ENCODE measurements at regions not wholly inside any gene's neighbourhood (a gene's known extent, or its start where the extent isn't known, plus 50 kb on each side); places are given as distances from the start of the nearest gene placed in this dataset.
"Not testable (repeated sequence)": the region's sequence is repeated elsewhere in the genome, so short reads cannot be mapped to it uniquely, and the experiment has no call there.

DNA sequence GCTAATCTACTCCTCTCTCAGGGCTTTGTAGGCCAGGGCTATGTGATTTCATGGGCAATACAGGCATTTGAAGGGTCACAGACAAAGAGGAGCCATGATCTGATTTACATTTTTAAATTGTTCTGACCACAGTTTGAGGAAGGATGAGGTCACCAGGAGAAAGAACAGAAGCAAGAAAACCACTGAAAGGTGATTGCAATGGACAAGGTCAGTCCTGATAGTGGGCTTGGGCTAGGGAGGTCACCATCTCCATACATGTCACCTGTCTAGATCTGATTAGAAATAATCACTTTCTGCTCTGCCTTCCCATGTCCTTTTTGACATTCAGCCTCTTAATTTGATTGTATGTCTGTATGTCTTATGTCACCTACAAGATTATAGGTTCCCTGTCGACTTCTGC, 248.9 kb upstream of the CWC22 start:
- DNase-seq (ENCODE audit: low read depth), result no peak
- TF ChIP-seq, protein P1, sequence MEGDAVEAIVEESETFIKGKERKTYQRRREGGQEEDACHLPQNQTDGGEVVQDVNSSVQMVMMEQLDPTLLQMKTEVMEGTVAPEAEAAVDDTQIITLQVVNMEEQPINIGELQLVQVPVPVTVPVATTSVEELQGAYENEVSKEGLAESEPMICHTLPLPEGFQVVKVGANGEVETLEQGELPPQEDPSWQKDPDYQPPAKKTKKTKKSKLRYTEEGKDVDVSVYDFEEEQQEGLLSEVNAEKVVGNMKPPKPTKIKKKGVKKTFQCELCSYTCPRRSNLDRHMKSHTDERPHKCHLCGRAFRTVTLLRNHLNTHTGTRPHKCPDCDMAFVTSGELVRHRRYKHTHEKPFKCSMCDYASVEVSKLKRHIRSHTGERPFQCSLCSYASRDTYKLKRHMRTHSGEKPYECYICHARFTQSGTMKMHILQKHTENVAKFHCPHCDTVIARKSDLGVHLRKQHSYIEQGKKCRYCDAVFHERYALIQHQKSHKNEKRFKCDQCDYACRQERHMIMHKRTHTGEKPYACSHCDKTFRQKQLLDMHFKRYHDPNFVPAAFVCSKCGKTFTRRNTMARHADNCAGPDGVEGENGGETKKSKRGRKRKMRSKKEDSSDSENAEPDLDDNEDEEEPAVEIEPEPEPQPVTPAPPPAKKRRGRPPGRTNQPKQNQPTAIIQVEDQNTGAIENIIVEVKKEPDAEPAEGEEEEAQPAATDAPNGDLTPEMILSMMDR (IDR thresholded peaks at IDR 0.05; ENCODE audit: control insufficient read depth, extremely low read depth, insufficient read depth), result no peak
- no peak overlapping the region for H3K4me3 ChIP-seq (ENCODE audit: low read depth, low read length)

DNA sequence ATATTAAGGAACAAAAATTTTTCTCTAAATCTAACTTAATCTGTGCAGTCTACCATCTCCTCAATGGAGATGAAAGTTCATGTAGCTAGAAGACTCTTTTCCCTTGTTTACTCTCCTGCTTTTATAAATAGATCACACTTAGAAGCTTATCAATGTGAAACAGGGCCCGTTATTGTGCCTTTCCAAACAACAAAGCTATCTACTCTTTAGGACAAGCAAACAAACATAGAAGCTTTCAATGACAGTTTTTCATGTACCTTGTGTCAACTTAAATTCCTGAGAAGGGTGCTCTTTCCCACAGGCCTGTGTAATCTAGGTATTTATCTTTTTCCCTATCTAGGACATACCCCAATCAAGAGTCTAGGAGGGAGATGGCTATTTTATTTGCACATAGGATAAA, 247.8 kb upstream of the CWC22 start:
- TF ChIP-seq, protein P1 (IDR thresholded peaks at IDR 0.05; ENCODE audit: control insufficient read depth, extremely low read depth, insufficient read depth), result no peak
- no peak overlapping the region for H3K4me3 ChIP-seq (ENCODE audit: low read depth, low read length)
- no peak for DNase-seq (ENCODE audit: low read depth)

DNA sequence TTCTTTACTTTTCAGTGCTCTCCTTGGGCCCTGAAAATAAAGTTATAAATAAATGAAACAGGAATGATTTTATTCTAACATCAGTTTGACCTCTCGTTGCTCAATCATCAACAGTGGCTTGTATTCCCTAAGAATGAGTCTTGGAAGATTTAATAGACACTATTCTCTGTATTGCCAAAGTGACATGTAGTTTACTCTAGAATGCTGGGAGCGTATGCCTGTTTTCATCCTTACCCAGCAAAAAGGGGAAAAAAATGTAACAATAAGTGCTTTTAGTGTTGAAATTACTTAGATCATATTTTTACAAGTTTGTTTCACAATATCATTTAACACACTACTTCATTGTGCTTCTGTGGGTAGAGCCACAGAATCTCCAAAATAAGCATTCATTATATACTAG, 240.6 kb upstream of the CWC22 start:
- DNase-seq (ENCODE audit: low read depth), result no peak
- TF ChIP-seq, protein P1 (IDR thresholded peaks at IDR 0.05; ENCODE audit: control insufficient read depth, extremely low read depth, insufficient read depth), result no peak
- H3K4me3 ChIP-seq (ENCODE audit: low read depth, low read length), result no peak overlapping the region

DNA sequence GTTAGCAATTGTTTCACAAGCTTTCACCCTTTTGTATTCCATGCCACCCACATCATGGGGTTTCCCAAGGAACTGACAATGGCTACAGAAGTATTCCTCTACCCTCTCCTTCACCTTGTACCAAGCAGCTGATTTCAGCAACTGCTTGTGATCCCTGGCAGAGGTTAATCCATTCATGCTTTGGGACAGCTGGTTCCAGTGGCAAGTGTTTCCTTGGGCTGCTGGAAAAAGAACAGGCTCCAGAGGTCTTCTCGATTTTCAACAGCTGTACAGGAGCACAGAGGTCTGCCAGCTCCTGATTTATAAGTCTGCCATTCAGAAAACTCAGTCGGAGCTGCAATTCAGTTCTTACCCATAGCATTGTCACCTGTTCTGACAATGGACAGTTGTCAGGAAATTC, 239.2 kb upstream of the CWC22 start:
- DNase-seq (ENCODE audit: low read depth), result no peak
- TF ChIP-seq, protein P1 (IDR thresholded peaks at IDR 0.05; ENCODE audit: control insufficient read depth, extremely low read depth, insufficient read depth), result no peak
- H3K4me3 ChIP-seq (ENCODE audit: low read depth, low read length), result no peak overlapping the region

DNA sequence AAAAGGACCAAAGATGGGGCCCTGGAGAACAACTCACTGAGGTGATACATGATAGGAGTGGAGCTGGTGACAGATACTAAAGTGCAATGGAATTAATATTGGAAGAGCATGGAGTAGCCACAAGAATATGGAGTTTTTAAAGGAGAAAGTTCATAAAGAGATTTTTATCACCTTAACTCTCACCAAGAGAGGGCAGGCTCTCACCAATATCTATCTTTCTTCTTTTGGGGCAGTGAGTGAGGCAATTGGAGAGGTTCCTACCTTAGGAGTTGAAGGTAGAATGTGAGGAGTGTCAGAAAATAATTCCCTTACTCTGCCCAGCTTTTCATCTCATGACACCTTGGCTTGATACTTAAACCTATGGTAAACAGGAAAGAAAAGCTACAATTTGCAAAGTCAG, 233.7 kb upstream of the CWC22 start:
- TF ChIP-seq, protein P1 (IDR thresholded peaks at IDR 0.05; ENCODE audit: control insufficient read depth, extremely low read depth, insufficient read depth), result no peak
- H3K4me3 ChIP-seq (ENCODE audit: low read depth, low read length), result no peak overlapping the region
- no peak for DNase-seq (ENCODE audit: low read depth)

DNA sequence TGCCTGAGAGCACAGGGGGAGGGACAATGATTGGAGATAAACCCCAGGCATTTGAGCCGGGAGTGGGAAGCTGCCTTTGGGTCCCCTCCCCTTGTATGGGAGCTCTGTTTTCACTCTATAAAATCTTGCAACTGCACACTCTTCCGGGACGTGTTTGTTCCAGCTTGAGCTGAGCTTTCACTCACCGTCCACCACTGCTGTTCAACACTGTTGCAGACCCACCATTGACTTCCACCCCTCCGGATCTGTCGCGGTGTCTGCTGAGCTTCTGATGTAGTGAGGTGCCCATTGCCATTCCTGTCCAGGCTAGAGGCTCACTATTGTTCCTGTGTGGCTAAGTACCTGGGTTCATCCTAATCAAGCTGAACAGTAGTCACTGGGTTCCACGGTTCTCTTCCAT, 231.6 kb upstream of the CWC22 start:
- no peak for DNase-seq (ENCODE audit: low read depth)
- TF ChIP-seq, protein P1 (IDR thresholded peaks at IDR 0.05; ENCODE audit: control insufficient read depth, extremely low read depth, insufficient read depth), result no peak
- H3K4me3 ChIP-seq (ENCODE audit: low read depth, low read length), result no peak overlapping the region

DNA sequence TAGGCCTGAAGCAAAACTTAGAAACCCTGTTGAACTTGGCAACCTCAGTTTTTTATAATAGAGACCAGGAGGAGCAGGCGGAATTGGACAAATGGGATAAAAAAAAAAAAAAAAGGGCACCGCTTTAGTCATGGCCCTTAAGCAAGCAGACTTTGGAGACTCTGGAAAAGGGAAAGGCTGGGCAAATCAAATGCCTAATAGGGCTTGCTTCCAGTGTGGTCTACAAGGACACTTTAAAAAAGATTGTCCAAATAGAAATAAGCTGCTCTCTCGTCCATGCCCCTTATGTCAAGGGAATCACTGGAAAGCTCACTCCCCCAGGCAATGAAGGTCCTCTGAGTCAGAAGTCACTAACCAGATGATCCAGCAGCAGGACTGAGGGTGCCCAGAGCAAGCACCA, 229.0 kb upstream of the CWC22 start:
- not testable (repeated sequence) for H3K4me3 ChIP-seq (ENCODE audit: low read depth, low read length); DNase-seq (ENCODE audit: low read depth)

DNA sequence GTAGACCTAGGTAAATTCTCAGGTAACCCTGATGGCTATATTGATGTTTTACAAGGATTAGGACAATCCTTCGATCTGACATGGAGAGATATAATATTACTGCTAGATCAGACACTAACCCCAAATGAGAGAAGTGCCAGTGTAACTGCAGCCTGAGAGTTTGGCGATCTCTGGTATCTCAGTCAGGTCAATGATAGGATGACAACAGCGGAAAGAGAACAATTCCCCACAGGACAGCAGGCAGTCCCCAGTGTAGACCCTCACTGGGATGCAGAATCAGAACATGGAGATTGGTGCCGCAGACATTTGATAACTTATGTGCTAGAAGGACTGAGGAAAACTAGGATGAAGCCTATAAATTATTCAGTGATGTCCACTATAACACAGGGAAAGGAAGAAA, 228.4 kb upstream of the CWC22 start:
- DNase-seq (ENCODE audit: low read depth); H3K4me3 ChIP-seq (ENCODE audit: low read depth, low read length): not testable (repeated sequence)

DNA sequence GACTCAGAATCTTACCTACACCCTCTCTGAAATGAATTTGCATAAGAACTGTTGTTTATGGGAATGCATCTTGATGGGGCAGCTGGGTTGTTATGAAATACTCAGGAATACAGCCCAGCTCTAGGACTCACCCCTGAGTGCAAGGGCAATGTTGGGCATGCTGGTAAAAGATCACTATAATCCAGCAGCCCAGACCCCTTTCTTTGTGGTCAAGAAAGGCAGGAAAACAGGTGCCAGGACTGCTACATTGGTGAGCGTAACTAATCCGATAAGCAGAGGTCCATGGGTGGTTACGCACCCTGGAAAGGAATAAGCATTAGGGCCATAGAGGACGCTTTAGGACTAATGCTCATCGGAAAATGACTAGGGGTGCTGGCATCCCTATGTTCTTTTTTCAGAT, 227.9 kb upstream of the CWC22 start:
- DNase-seq (ENCODE audit: low read depth); H3K4me3 ChIP-seq (ENCODE audit: low read depth, low read length): not testable (repeated sequence)
